Activated T-cell treated with anti-CD3 and anti-CD28 coated beads, Interleukin-2, amount 50 U/mL, for 1 hour (primary cell): ENCODE measurements at regions not wholly inside any gene's neighbourhood (a gene's known extent, or its start where the extent isn't known, plus 50 kb on each side); places are given as distances from the start of the nearest gene placed in this dataset.
"Not testable (repeated sequence)": the region's sequence is repeated elsewhere in the genome, so short reads cannot be mapped to it uniquely, and the experiment has no call there.

Experiments used
- DNase-seq: peaks from one replicate; pipeline ENCODE4 v3.0.0-alpha.2; 2020

GRCh38 chr2:238521870-238522269 lies 95.1 kb downstream of the ASB1 start:
- DNase-seq: no peak

- no peak for DNase-seq
These were observed 96.7 kb downstream of the ASB1 start for GRCh38 chr2:238523158-238524110.

GRCh38 chr2:238524426-238524983 lies 97.8 kb downstream of the ASB1 start:
- no peak for DNase-seq

GRCh38 chr2:238525990-238526389 lies 99.3 kb downstream of the ASB1 start:
- no peak for DNase-seq

- no peak for DNase-seq
These were observed 100.8 kb downstream of the ASB1 start for GRCh38 chr2:238527565-238527964.

GRCh38 chr2:238528953-238529781 lies 102.4 kb downstream of the ASB1 start:
- no peak for DNase-seq

- not testable (repeated sequence) for DNase-seq
These were observed 104.4 kb downstream of the ASB1 start for GRCh38 chr2:238531017-238531645.

- DNase-seq: not testable (repeated sequence)
These were observed 117.0 kb downstream of the ASB1 start for GRCh38 chr2:238543732-238544131.

- DNase-seq: no peak
These were observed 122.3 kb downstream of the ASB1 start for GRCh38 chr2:238548902-238549462.

GRCh38 chr2:238549866-238550265 lies 123.1 kb downstream of the ASB1 start:
- DNase-seq: no peak

GRCh38 chr2:238551091-238551490 lies 124.4 kb downstream of the ASB1 start:
- DNase-seq: no peak

GRCh38 chr2:238552226-238552625 lies 125.5 kb downstream of the ASB1 start:
- no peak for DNase-seq

- no peak for DNase-seq
These were observed 126.4 kb downstream of the ASB1 start for GRCh38 chr2:238553159-238553558.

GRCh38 chr2:238554468-238555315 lies 128.0 kb downstream of the ASB1 start:
- DNase-seq: no peak

- DNase-seq: no peak
These were observed 129.2 kb downstream of the ASB1 start for GRCh38 chr2:238555786-238556542.

GRCh38 chr2:238557431-238557830 lies 130.7 kb downstream of the ASB1 start:
- DNase-seq: no peak

- no peak for DNase-seq
These were observed 131.2 kb downstream of the ASB1 start for GRCh38 chr2:238557936-238558335.

GRCh38 chr2:238558456-238559099 lies 131.9 kb downstream of the ASB1 start:
- no peak for DNase-seq

GRCh38 chr2:238560234-238560633 lies 133.5 kb downstream of the ASB1 start:
- no peak for DNase-seq

- DNase-seq: no peak
These were observed 134.5 kb downstream of the ASB1 start for GRCh38 chr2:238561230-238561629.
